HCT116 (cell line): ENCODE measurements at regions not wholly inside any gene's neighbourhood (a gene's known extent, or its start where the extent isn't known, plus 50 kb on each side); places are given as distances from the start of the nearest gene placed in this dataset.

Experiments
- ATAC-seq: fragments of 200-7000 bp; cut with Tn5 transposase; 2 replicates; pipeline ENCODE4 v1.9.1; 2020; ENCODE audit warnings: mild to moderate bottlenecking, moderate library complexity
- BruUV-seq: library from RNA; stranded (reverse); fragments of 400-500 nt; replicated peaks from 2 replicates; lab custom pipeline; 2021; lab: Mats Ljungman, UMichigan
- CTCF ChIA-PET: fragments of 300-600 bp; sonication (Branson Sonifier 250); formaldehyde crosslinking; loops from one replicate; lab custom pipeline; 2021; ENCODE audit warnings: antibody characterized with exemption; lab: Charles Lee
- POLR2A ChIA-PET: fragments of 300-600, 350-600 bp; sonication (Branson Sonifier 250); formaldehyde crosslinking; loops from one replicate; lab custom pipeline; 2021; ENCODE audit warnings: antibody characterized with exemption; lab: Charles Lee
- RAD21 ChIA-PET, 2 experiments: fragments of 300-600 bp; sonication (Branson Sonifier 250); formaldehyde crosslinking; loops; one replicate each; lab custom pipeline; 2023; ENCODE audit warnings: low total read pairs in 2 of 2; ENCODE audit not compliant: uncharacterized antibody in 2 of 2, unreplicated experiment in 2 of 2, low non-redundant PET in 1 of 2; lab: Charles Lee
- DNase-seq: peaks from one replicate; pipeline ENCODE4 v3.0.0-alpha.2; 2010; ENCODE audit warnings: low read depth, low spot score
- H2AFZ ChIP-seq: fragments of 200-600 bp; shearing (Covaris generic), sonication (generic); 2 replicates; pipeline ENCODE4 v1.6.1; 2017; ENCODE audit warnings: low read depth, mixed run types, mixed read lengths, antibody characterized with exemption, low read length; ENCODE audit not compliant: poor library complexity, severe bottlenecking
- H3K27ac ChIP-seq: 2 replicates; pipeline ENCODE4 v1.5.1; 2012; ENCODE audit warnings: low read depth, low read length
- H3K27me3 ChIP-seq: fragments of 200-600 bp; sonication (generic); 2 replicates; pipeline ENCODE4 v1.6.1; 2016; ENCODE audit warnings: mixed run types, low read length, mixed read lengths; ENCODE audit not compliant: insufficient read depth
- H3K36me3 ChIP-seq, 2 experiments: fragments of 200-500 bp in 1 of 2; fragments of 200-600 bp in 1 of 2; sonication (Bioruptor generic) in 1 of 2; sonication (generic) in 1 of 2; 2 replicates each; pipeline versions ENCODE4 v1.5.1 to v1.6.1; 2014 to 2016; ENCODE audit warnings: low read length in 2 of 2, inconsistent platforms in 1 of 2, mixed read lengths in 1 of 2, mixed run types in 1 of 2; ENCODE audit not compliant: insufficient read depth in 2 of 2, control insufficient read depth in 1 of 2
- H3K4me1 ChIP-seq, 2 experiments: fragments of 200-600 bp in 1 of 2; sonication (generic) in 1 of 2; 2 replicates each; pipeline versions ENCODE4 v1.5.1 to v1.6.1; 2012 to 2017; ENCODE audit warnings: low read length in 2 of 2, inconsistent platforms in 1 of 2, mild to moderate bottlenecking in 1 of 2, mixed read lengths in 1 of 2, mixed run types in 1 of 2, moderate library complexity in 1 of 2; ENCODE audit not compliant: insufficient read depth in 2 of 2, control insufficient read depth in 1 of 2
- H3K4me2 ChIP-seq: fragments of 200-600 bp; sonication (generic); 2 replicates; pipeline ENCODE4 v1.6.1; 2017; ENCODE audit warnings: mixed run types, low read length, mixed read lengths
- H3K4me3 ChIP-seq, 2 experiments: fragments of 200-600 bp in 1 of 2; sonication (generic) in 1 of 2; replicated peaks in 1 of 2; 2 replicates each; pipeline ENCODE4 v1.5.1; 2011 to 2016; ENCODE audit warnings: low read length in 2 of 2, control low read depth in 1 of 2, low read depth in 1 of 2, mild to moderate bottlenecking in 1 of 2, mixed read lengths in 1 of 2, mixed run types in 1 of 2
- H3K79me2 ChIP-seq: fragments of 200-600 bp; sonication (generic); 2 replicates; pipeline ENCODE4 v1.6.1; 2017; ENCODE audit warnings: mild to moderate bottlenecking, mixed run types, low read length, moderate library complexity, mixed read lengths; ENCODE audit not compliant: insufficient read depth
- H3K9ac ChIP-seq: fragments of 200-600 bp; sonication (generic); 2 replicates; pipeline ENCODE4 v1.6.1; 2016; ENCODE audit warnings: low read length, mixed read lengths
- H3K9me2 ChIP-seq: fragments of 200-600 bp; sonication (generic), shearing (Covaris generic); 2 replicates; pipeline ENCODE4 v1.6.1; 2017; ENCODE audit warnings: mixed run types, mild to moderate bottlenecking, moderate library complexity; ENCODE audit not compliant: insufficient read depth
- H3K9me3 ChIP-seq, 2 experiments: fragments of 200-500 bp in 1 of 2; fragments of 200-600 bp in 1 of 2; sonication (Bioruptor generic) in 1 of 2; sonication (generic) in 1 of 2; 2 replicates each; pipeline ENCODE4 v1.6.1; 2014 to 2017; ENCODE audit warnings: low read length in 2 of 2, mixed read lengths in 2 of 2, inconsistent platforms in 1 of 2, low read depth in 1 of 2, mild to moderate bottlenecking in 1 of 2, mixed run types in 1 of 2, moderate library complexity in 1 of 2; ENCODE audit not compliant: control insufficient read depth in 1 of 2, insufficient read depth in 1 of 2
- H4K20me1 ChIP-seq: fragments of 200-600 bp; sonication (generic), shearing (Covaris generic); 2 replicates; pipeline ENCODE4 v1.6.1; 2017; ENCODE audit warnings: mixed run types, mild to moderate bottlenecking, moderate library complexity; ENCODE audit not compliant: insufficient read depth
- CEBPB ChIP-seq: IDR thresholded peaks from 2 replicates; pipeline ENCODE4 v1.6.1; 2012; ENCODE audit warnings: low read depth
- POLR2A ChIP-seq: IDR thresholded peaks from 2 replicates; pipeline ENCODE4 v1.7.0; 2011; ENCODE audit warnings: borderline replicate concordance; ENCODE audit not compliant: insufficient read depth, insufficient read length; ENCODE audit errors: extremely low read depth
- ZNF274 ChIP-seq: fragments of 200-500 bp; sonication (Bioruptor generic); IDR thresholded peaks from 2 replicates; pipeline ENCODE4 v1.6.1; 2014; ENCODE audit warnings: mild to moderate bottlenecking, low read depth, low read length, inconsistent platforms
- intact Hi-C: fragments of 100-400 bp; cut with micrococcal nuclease; formaldehyde crosslinking; loops from 2 replicates; pipeline ENCODE4 v1.10.0; 2022
- TF ChIP-seq, protein P1 (sequence below), 3 experiments: fragments of 200-600 bp in 1 of 3; sonication (generic) in 1 of 3; IDR thresholded peaks in 2 of 3; conservative IDR thresholded peaks in 1 of 3; 2 replicates each; pipeline ENCODE4 v1.5.1; 2012 to 2017; ENCODE audit warnings: low read depth in 2 of 3, low read length in 2 of 3, antibody characterized with exemption in 1 of 3, borderline replicate concordance in 1 of 3, control low read depth in 1 of 3, mild to moderate bottlenecking in 1 of 3, mixed read lengths in 1 of 3, mixed run types in 1 of 3, moderate library complexity in 1 of 3; ENCODE audit not compliant: insufficient read depth in 1 of 3

DNA sequence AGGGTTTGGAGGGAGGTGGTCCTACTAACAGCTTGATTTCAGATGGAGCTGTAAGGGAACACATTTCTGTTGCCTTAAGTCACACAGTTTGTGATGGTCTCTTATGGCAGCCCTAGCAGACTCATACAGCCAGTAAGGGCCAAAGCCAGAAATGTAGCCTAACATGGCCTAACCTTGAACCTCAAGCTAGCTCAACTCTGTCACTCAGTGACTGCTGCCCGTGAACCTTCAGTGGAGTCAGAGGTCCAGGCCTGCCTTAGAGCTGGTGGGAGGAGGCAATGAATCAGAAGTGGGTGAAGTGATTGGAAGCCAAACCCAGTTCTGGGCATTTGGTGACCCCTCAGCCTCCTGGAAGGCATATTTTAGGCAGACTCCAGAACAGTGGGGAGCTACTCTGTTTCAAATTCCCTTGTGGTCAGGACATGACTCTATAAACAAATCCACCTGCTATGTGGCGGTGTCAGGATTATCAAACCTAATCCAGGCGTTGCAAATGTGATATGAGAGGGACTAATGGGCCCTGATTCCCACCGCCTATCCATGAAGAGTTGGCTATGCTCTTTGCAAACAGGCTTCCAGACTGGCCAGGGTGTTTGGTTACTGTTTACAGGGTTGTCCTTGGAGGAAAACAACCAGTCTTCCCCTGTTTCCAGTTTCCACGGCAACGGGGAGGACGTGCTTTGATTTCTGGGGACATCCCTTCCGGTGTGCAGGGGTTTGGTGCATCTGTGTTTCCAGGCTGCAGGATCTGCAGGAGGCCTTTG, 105.9 kb upstream of the AGBL1 start (continued):
- TF ChIP-seq, protein P1, sequence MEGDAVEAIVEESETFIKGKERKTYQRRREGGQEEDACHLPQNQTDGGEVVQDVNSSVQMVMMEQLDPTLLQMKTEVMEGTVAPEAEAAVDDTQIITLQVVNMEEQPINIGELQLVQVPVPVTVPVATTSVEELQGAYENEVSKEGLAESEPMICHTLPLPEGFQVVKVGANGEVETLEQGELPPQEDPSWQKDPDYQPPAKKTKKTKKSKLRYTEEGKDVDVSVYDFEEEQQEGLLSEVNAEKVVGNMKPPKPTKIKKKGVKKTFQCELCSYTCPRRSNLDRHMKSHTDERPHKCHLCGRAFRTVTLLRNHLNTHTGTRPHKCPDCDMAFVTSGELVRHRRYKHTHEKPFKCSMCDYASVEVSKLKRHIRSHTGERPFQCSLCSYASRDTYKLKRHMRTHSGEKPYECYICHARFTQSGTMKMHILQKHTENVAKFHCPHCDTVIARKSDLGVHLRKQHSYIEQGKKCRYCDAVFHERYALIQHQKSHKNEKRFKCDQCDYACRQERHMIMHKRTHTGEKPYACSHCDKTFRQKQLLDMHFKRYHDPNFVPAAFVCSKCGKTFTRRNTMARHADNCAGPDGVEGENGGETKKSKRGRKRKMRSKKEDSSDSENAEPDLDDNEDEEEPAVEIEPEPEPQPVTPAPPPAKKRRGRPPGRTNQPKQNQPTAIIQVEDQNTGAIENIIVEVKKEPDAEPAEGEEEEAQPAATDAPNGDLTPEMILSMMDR (IDR thresholded peaks at IDR 0.05 in 2 of 3, conservative IDR thresholded peaks at IDR 0.05 in 1 of 3; ENCODE audit: borderline replicate concordance in 1 of 3, insufficient read depth in 1 of 3, low read depth in 2 of 3, low read length in 2 of 3): no peak
- no peak for TF ChIP-seq POLR2A
- TF ChIP-seq CEBPB: no peak

DNA sequence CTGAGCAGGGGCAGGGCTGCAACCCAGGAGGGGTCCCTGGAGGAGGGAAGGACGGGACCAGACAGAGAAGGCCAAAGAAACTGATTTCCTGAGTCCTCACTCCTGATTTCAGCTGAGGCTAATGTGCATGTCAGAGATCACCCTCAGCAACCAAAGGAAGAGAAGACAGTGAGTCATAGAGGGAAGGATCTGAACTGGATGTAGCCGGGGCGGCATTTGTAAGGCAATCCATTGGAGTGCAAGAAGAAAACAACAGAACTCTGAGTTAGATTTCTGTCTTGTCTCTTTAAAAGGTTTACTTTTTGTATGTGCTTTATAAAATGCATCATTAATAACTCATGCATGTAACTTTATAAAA, 105.3 kb upstream of the AGBL1 start:
- Histone ChIP-seq H3K9ac (no peak overlapping the region), H3K4me1 (no peaks in the 10 kb centered on the region), H3K4me2 (no peak overlapping the region), H3K27ac (no peak overlapping the region), H3K9me3 (no peaks in the 10 kb centered on the region), H3K4me3 (no peak overlapping the region), H4K20me1 (no peaks in the 10 kb centered on the region), H3K9me2 (no peaks in the 10 kb centered on the region), H3K36me3 (no peaks in the 10 kb centered on the region), H3K27me3 (0 out of 2 replicates have a peak, but pooled peaks cover 14% of the 10 kb centered on the region), H3K79me2 (no peaks in the 10 kb centered on the region), H2AFZ (no peak overlapping the region)
- intact Hi-C loops: no loop called here
- no peak for ATAC-seq
- ChIA-PET POLR2A (no interaction called here), RAD21 (no interaction called here), CTCF (no interaction called here)
- TF ChIP-seq, protein P1 (IDR thresholded peaks at IDR 0.05 in 2 of 3, conservative IDR thresholded peaks at IDR 0.05 in 1 of 3; ENCODE audit: borderline replicate concordance in 1 of 3, insufficient read depth in 1 of 3, low read depth in 2 of 3, low read length in 2 of 3): no peak
- TF ChIP-seq ZNF274: no peak
- no TSS peak for BruUV-seq
- DNase-seq: no peak
